AG04449 (cell line): ENCODE measurements at regions not wholly inside any gene's neighbourhood (a gene's known extent, or its start where the extent isn't known, plus 50 kb on each side); places are given as distances from the start of the nearest gene placed in this dataset.

Experiments
- CTCF ChIA-PET: fragments of 350-600 bp; formaldehyde crosslinking; extraction: SDS; loops from one replicate; lab custom pipeline; 2021; ENCODE audit warnings: antibody characterized with exemption; lab: Yijun Ruan, JAX
- POLR2A ChIA-PET: fragments of 400-600, 350-600 bp; formaldehyde crosslinking; extraction: SDS; loops from one replicate; lab custom pipeline; 2020; ENCODE audit warnings: antibody characterized with exemption, inconsistent platforms; lab: Yijun Ruan, JAX
- DNase-seq: peaks from one replicate; pipeline ENCODE4 v3.0.0-alpha.2; 2010; ENCODE audit warnings: low read depth, low spot score
- H3K4me3 ChIP-seq: 2 replicates; pipeline ENCODE4 v1.5.1; 2011; ENCODE audit warnings: low read depth, mild to moderate bottlenecking, control low read depth, low read length
- CTCF ChIP-seq: IDR thresholded peaks from one replicate; pipeline ENCODE4 v1.5.1; 2011; ENCODE audit warnings: mild to moderate bottlenecking, moderate library complexity, low read length, control low read depth, inconsistent platforms; ENCODE audit not compliant: insufficient read depth; ENCODE audit errors: missing control alignments

- no peak overlapping the region for H3K4me3 ChIP-seq
- CTCF ChIA-PET: no interaction called here
- TF ChIP-seq CTCF: no peak
These were observed 186.2 kb upstream of the NAMPT start for GRCh38 chr7:106471021-106471420.

GRCh38 chr7:106466867-106467266 lies 182.1 kb upstream of the NAMPT start:
- CTCF ChIA-PET: interaction anchor here (1.4 to 10.7 kb wide), 2 partner anchors 15 to 294 kb away, joined by 3 to 453 read pairs; no protein-coding TSS in a partner anchor
- no peak overlapping the region for H3K4me3 ChIP-seq
- DNase-seq: no peak
- TF ChIP-seq CTCF: no peak
- POLR2A ChIA-PET: no interaction called here

More at GRCh38 chr7:106471021-106471420, 186.2 kb upstream of the NAMPT start:
- no peak for DNase-seq
- POLR2A ChIA-PET: no interaction called here

GRCh38 chr7:106465704-106466468 lies 181.1 kb upstream of the NAMPT start:
- CTCF ChIA-PET: interaction anchor here (0.9 to 10.7 kb wide), 5 partner anchors 14 to 293 kb away, joined by 3 to 453 read pairs (median 7); no protein-coding TSS in a partner anchor
- POLR2A ChIA-PET: no interaction called here
- TF ChIP-seq CTCF: no peak
- no peak overlapping the region for H3K4me3 ChIP-seq
- no peak for DNase-seq

- ChIA-PET POLR2A (no interaction called here), CTCF (interaction anchor here (1.1 to 10.7 kb wide), 9 partner anchors 14 to 292 kb away, joined by 3 to 453 read pairs (median 6); partner anchors contain the start of gene NAMPT)
- H3K4me3 ChIP-seq: no peak overlapping the region
- DNase-seq: no peak
- no peak for TF ChIP-seq CTCF
These were observed 179.9 kb upstream of the NAMPT start for GRCh38 chr7:106464651-106465050.

- no peak overlapping the region for H3K4me3 ChIP-seq
- no peak for TF ChIP-seq CTCF
- CTCF ChIA-PET: interaction anchor here (0.7 to 10.7 kb wide), 12 partner anchors 8 to 291 kb away, joined by 3 to 453 read pairs (median 4); partner anchors contain the start of gene NAMPT
- POLR2A ChIA-PET: no interaction called here
- no peak for DNase-seq
These were observed 179.2 kb upstream of the NAMPT start for GRCh38 chr7:106463851-106464611.
